Right renal pelvis (tissue), 4 donors: ENCODE measurements at regions not wholly inside any gene's neighbourhood (a gene's known extent, or its start where the extent isn't known, plus 50 kb on each side); places are given as distances from the start of the nearest gene placed in this dataset.

Experiments used
- DNase-seq, 4 donors: peaks; one replicate each; pipeline ENCODE4 v3.0.0-alpha.2; 2013; ENCODE audit warnings: low read depth in 4 of 4, low spot score in 3 of 4, missing footprints in 1 of 4

GRCh38 chr15:39275066-39275465 is 305.8 kb upstream of the THBS1 start:
- no peak for DNase-seq

GRCh38 chr15:39279311-39279710 is 301.6 kb upstream of the THBS1 start:
- DNase-seq: no peak

GRCh38 chr15:39281094-39281493 is 299.8 kb upstream of the THBS1 start:
- DNase-seq: no peak

- no peak for DNase-seq
These were observed 298.1 kb upstream of the THBS1 start for GRCh38 chr15:39282663-39283208.

GRCh38 chr15:39283531-39283930 is 297.3 kb upstream of the THBS1 start:
- no peak for DNase-seq

GRCh38 chr15:39285071-39285470 is 295.8 kb upstream of the THBS1 start:
- DNase-seq: no peak

- DNase-seq: no peak
These were observed 295.2 kb upstream of the THBS1 start for GRCh38 chr15:39285663-39286062.

GRCh38 chr15:39286706-39287105 is 294.2 kb upstream of the THBS1 start:
- no peak for DNase-seq

GRCh38 chr15:39287322-39288195 is 293.3 kb upstream of the THBS1 start:
- DNase-seq: no peak

- DNase-seq: no peak
These were observed 290.0 kb upstream of the THBS1 start for GRCh38 chr15:39290711-39291435.

GRCh38 chr15:39291690-39292089 is 289.2 kb upstream of the THBS1 start:
- no peak for DNase-seq

- no peak for DNase-seq
These were observed 283.9 kb upstream of the THBS1 start for GRCh38 chr15:39296955-39297354.

- no peak for DNase-seq
These were observed 282.5 kb upstream of the THBS1 start for GRCh38 chr15:39298271-39298962.

GRCh38 chr15:39299486-39300267 is 281.2 kb upstream of the THBS1 start:
- no peak for DNase-seq

- no peak for DNase-seq
These were observed 280.3 kb upstream of the THBS1 start for GRCh38 chr15:39300451-39301153.

- DNase-seq: no peak
These were observed 279.3 kb upstream of the THBS1 start for GRCh38 chr15:39301589-39301999.

GRCh38 chr15:39302936-39303335 is 277.9 kb upstream of the THBS1 start:
- no peak for DNase-seq

- DNase-seq: no peak
These were observed 276.6 kb upstream of the THBS1 start for GRCh38 chr15:39304201-39304841.
